SK-N-SH treated with all-trans-retinoic acid at 6 μM for 48 hours (cell line): ENCODE measurements at regions not wholly inside any gene's neighbourhood (a gene's known extent, or its start where the extent isn't known, plus 50 kb on each side); places are given as distances from the start of the nearest gene placed in this dataset.

Experiments
- ATAC-seq: fragments of 200-7000 bp; cut with Tn5 transposase; 3 replicates; pipeline ENCODE4 v1.9.1; 2020; ENCODE audit warnings: mild to moderate bottlenecking, moderate library complexity
- ARNTL ChIP-seq: fragments of 450-650 bp; formaldehyde crosslinking; IDR thresholded peaks from 2 replicates; pipeline ENCODE4 v1.5.0; 2020; ENCODE audit warnings: low read depth, mild to moderate bottlenecking, moderate library complexity, borderline replicate concordance
- BACH2 ChIP-seq: fragments of 250-450 bp; sonication (Bioruptor Pico); IDR thresholded peaks from 2 replicates; pipeline ENCODE4 v1.9.0; 2021; ENCODE audit warnings: mild to moderate bottlenecking, borderline replicate concordance
- CSDC2 ChIP-seq: fragments of 250-450 bp; sonication (Bioruptor Pico); IDR thresholded peaks from 2 replicates; pipeline ENCODE4 v1.5.0; 2020; ENCODE audit warnings: mild to moderate bottlenecking, moderate library complexity
- ESRRG ChIP-seq: fragments of 250-450 bp; sonication (Bioruptor Pico); IDR thresholded peaks from 2 replicates; pipeline ENCODE4 v1.6.1; 2021; ENCODE audit warnings: mild to moderate bottlenecking
- GLIS3 ChIP-seq: fragments of 250-450 bp; sonication (Bioruptor Pico); IDR thresholded peaks from 2 replicates; pipeline ENCODE4 v1.5.0; 2020; ENCODE audit warnings: mild to moderate bottlenecking, moderate library complexity
- ISL1 ChIP-seq: fragments of 250-450 bp; sonication (Bioruptor Pico); IDR thresholded peaks from 2 replicates; pipeline ENCODE4 v2.1.2; 2022; ENCODE audit warnings: mild to moderate bottlenecking, moderate library complexity
- PPARA ChIP-seq: fragments of 250-450 bp; sonication (Bioruptor Pico); IDR thresholded peaks from 2 replicates; pipeline ENCODE4 v1.5.0; 2020; ENCODE audit warnings: mild to moderate bottlenecking, borderline replicate concordance
- RARB ChIP-seq: fragments of 250-450 bp; sonication (Bioruptor Pico); IDR thresholded peaks from 2 replicates; pipeline ENCODE4 v1.8.0; 2021; ENCODE audit warnings: mild to moderate bottlenecking, moderate library complexity
- SNAI2 ChIP-seq: fragments of 250-450 bp; sonication (Bioruptor Pico); IDR thresholded peaks from 2 replicates; pipeline ENCODE4 v1.5.0; 2020; ENCODE audit warnings: mild to moderate bottlenecking, moderate library complexity
- TCF4 ChIP-seq: fragments of 250-450 bp; sonication (Bioruptor Pico); IDR thresholded peaks from 2 replicates; pipeline ENCODE4 v1.8.0; 2021; ENCODE audit warnings: mild to moderate bottlenecking, moderate library complexity, borderline replicate concordance
- TOX ChIP-seq: fragments of 250-450 bp; sonication (Bioruptor Pico); IDR thresholded peaks from 2 replicates; pipeline ENCODE4 v1.8.0; 2021; ENCODE audit warnings: mild to moderate bottlenecking, moderate library complexity, borderline replicate concordance
- ZC3H10 ChIP-seq: fragments of 250-450 bp; sonication (Bioruptor Pico); IDR thresholded peaks from 2 replicates; pipeline ENCODE4 v1.5.1; 2021; ENCODE audit warnings: mild to moderate bottlenecking, moderate library complexity
- ZFP3 ChIP-seq: fragments of 250-450 bp; sonication (Bioruptor Pico); IDR thresholded peaks from 2 replicates; pipeline ENCODE4 v1.5.0; 2020; ENCODE audit warnings: mild to moderate bottlenecking, moderate library complexity
- ZFP30 ChIP-seq: fragments of 450-650 bp; formaldehyde crosslinking; IDR thresholded peaks from 2 replicates; pipeline ENCODE4 v1.5.0; 2022; ENCODE audit warnings: mild to moderate bottlenecking, moderate library complexity
- ZNF565 ChIP-seq: fragments of 450-650 bp; formaldehyde crosslinking; conservative IDR thresholded peaks from 2 replicates; pipeline ENCODE4 v1.5.0; 2020; ENCODE audit warnings: low read depth, mild to moderate bottlenecking, moderate library complexity
- ZNF70 ChIP-seq: fragments of 450-650 bp; formaldehyde crosslinking; IDR thresholded peaks from 2 replicates; pipeline ENCODE4 v1.5.0; 2020; ENCODE audit warnings: mild to moderate bottlenecking, moderate library complexity
- ZNF8 ChIP-seq: fragments of 450-650 bp; formaldehyde crosslinking; IDR thresholded peaks from 2 replicates; pipeline ENCODE4 v1.5.0; 2020; ENCODE audit warnings: mild to moderate bottlenecking, moderate library complexity
- TF ChIP-seq, protein P1 (sequence below): fragments of 250-450 bp; sonication (Bioruptor Pico); IDR thresholded peaks from 2 replicates; pipeline ENCODE4 v1.8.0; 2020; ENCODE audit warnings: mild to moderate bottlenecking, moderate library complexity, borderline replicate concordance
- TF ChIP-seq, protein P2 (sequence below): fragments of 250-450 bp; sonication (Bioruptor Pico); IDR thresholded peaks from 2 replicates; pipeline ENCODE4 v1.5.1; 2021; ENCODE audit warnings: mild to moderate bottlenecking, moderate library complexity
- TF ChIP-seq, protein P3 (sequence below): fragments of 250-450 bp; sonication (Bioruptor Pico); IDR thresholded peaks from 2 replicates; pipeline ENCODE4 v1.8.0; 2021; ENCODE audit warnings: low read depth, mild to moderate bottlenecking, moderate library complexity, borderline replicate concordance
- TF ChIP-seq, protein P4 (sequence below): fragments of 250-450 bp; sonication (Bioruptor Pico); IDR thresholded peaks from 2 replicates; pipeline ENCODE4 v1.5.1; 2020; ENCODE audit warnings: low read depth, mild to moderate bottlenecking, moderate library complexity
- TF ChIP-seq, protein P5 (sequence below): fragments of 250-450 bp; sonication (Bioruptor Pico); IDR thresholded peaks from 2 replicates; pipeline ENCODE4 v1.5.0; 2020; ENCODE audit warnings: mild to moderate bottlenecking, moderate library complexity

DNA sequence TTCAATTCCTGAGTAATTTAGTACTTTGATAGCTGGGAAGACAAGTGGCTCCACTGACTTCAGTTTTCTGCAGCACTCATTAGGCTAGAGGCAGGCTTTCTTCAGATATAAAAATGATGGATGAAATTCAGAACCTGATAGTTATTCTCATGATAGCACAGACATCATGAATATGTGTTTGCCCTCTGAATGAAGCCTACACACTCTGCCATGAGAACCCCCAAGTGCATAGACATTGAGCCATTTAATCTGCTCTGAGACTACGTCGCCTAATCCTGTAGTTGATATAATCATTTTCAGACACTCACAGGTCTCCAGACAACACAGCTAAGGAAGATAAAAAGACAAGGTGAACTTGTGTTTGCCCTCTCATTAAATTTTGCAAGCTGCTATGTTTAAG is 566.1 kb downstream of the AMY1C start (continued):
- TF ChIP-seq, protein P1, sequence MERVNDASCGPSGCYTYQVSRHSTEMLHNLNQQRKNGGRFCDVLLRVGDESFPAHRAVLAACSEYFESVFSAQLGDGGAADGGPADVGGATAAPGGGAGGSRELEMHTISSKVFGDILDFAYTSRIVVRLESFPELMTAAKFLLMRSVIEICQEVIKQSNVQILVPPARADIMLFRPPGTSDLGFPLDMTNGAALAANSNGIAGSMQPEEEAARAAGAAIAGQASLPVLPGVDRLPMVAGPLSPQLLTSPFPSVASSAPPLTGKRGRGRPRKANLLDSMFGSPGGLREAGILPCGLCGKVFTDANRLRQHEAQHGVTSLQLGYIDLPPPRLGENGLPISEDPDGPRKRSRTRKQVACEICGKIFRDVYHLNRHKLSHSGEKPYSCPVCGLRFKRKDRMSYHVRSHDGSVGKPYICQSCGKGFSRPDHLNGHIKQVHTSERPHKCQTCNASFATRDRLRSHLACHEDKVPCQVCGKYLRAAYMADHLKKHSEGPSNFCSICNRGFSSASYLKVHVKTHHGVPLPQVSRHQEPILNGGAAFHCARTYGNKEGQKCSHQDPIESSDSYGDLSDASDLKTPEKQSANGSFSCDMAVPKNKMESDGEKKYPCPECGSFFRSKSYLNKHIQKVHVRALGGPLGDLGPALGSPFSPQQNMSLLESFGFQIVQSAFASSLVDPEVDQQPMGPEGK (CRISPR knock-in tag), result no peak
- no peak for TF ChIP-seq ESRRG (CRISPR knock-in tag)
- no peak for TF ChIP-seq ZNF565
- no peak for TF ChIP-seq BACH2 (CRISPR knock-in tag)
- TF ChIP-seq GLIS3 (CRISPR knock-in tag), result no peak
- no peak for TF ChIP-seq ZFP3 (CRISPR knock-in tag)
- TF ChIP-seq SNAI2 (CRISPR knock-in tag), result no peak
- no peak for TF ChIP-seq PPARA (CRISPR knock-in tag)
- TF ChIP-seq ZNF70 (CRISPR knock-in tag), result no peak
- TF ChIP-seq, protein P2, sequence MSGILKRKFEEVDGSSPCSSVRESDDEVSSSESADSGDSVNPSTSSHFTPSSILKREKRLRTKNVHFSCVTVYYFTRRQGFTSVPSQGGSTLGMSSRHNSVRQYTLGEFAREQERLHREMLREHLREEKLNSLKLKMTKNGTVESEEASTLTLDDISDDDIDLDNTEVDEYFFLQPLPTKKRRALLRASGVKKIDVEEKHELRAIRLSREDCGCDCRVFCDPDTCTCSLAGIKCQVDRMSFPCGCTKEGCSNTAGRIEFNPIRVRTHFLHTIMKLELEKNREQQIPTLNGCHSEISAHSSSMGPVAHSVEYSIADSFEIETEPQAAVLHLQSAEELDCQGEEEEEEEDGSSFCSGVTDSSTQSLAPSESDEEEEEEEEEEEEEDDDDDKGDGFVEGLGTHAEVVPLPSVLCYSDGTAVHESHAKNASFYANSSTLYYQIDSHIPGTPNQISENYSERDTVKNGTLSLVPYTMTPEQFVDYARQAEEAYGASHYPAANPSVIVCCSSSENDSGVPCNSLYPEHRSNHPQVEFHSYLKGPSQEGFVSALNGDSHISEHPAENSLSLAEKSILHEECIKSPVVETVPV, result no peak

DNA sequence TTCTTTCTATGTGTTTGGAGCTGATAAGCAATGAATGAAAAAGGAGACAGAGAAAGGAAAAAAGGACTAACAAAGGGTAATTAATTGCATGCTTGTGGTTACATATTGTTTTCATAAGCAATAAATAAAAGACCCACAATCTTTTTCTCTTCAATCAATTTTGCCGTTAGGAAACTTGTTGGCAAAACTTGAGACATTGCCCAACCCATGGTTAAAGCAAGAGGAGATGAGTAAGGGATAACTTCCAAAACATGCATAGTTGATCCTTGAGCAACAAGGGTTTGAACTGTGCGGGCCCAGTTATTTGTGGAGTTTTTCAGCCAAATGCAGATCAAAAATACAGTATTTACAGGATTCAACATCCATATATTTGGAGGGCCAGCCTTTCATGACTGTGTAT is 572.4 kb downstream of the AMY1C start:
- no peak for TF ChIP-seq ZNF8 (CRISPR knock-in tag)
- TF ChIP-seq TOX (CRISPR knock-in tag), result no peak
- TF ChIP-seq, protein P3, sequence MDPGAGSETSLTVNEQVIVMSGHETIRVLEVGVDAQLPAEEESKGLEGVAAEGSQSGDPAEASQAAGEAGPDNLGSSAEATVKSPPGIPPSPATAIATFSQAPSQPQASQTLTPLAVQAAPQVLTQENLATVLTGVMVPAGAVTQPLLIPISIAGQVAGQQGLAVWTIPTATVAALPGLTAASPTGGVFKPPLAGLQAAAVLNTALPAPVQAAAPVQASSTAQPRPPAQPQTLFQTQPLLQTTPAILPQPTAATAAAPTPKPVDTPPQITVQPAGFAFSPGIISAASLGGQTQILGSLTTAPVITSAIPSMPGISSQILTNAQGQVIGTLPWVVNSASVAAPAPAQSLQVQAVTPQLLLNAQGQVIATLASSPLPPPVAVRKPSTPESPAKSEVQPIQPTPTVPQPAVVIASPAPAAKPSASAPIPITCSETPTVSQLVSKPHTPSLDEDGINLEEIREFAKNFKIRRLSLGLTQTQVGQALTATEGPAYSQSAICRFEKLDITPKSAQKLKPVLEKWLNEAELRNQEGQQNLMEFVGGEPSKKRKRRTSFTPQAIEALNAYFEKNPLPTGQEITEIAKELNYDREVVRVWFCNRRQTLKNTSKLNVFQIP, result no peak
- no peak for TF ChIP-seq ZNF565
- TF ChIP-seq SNAI2 (CRISPR knock-in tag), result no peak
- no peak for TF ChIP-seq ZFP30 (CRISPR knock-in tag)
- TF ChIP-seq ZC3H10 (CRISPR knock-in tag), result no peak
- TF ChIP-seq CSDC2 (CRISPR knock-in tag), result no peak
- no peak for TF ChIP-seq ZFP3 (CRISPR knock-in tag)
- no peak for TF ChIP-seq BACH2 (CRISPR knock-in tag)
- no peak for TF ChIP-seq TCF4 (CRISPR knock-in tag)
- TF ChIP-seq, protein P4, sequence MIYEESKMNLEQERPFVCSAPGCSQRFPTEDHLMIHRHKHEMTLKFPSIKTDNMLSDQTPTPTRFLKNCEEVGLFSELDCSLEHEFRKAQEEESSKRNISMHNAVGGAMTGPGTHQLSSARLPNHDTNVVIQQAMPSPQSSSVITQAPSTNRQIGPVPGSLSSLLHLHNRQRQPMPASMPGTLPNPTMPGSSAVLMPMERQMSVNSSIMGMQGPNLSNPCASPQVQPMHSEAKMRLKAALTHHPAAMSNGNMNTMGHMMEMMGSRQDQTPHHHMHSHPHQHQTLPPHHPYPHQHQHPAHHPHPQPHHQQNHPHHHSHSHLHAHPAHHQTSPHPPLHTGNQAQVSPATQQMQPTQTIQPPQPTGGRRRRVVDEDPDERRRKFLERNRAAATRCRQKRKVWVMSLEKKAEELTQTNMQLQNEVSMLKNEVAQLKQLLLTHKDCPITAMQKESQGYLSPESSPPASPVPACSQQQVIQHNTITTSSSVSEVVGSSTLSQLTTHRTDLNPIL (CRISPR knock-in tag), result no peak
- TF ChIP-seq ZNF70 (CRISPR knock-in tag), result no peak
- TF ChIP-seq RARB (CRISPR knock-in tag), result no peak
- TF ChIP-seq, protein P5, sequence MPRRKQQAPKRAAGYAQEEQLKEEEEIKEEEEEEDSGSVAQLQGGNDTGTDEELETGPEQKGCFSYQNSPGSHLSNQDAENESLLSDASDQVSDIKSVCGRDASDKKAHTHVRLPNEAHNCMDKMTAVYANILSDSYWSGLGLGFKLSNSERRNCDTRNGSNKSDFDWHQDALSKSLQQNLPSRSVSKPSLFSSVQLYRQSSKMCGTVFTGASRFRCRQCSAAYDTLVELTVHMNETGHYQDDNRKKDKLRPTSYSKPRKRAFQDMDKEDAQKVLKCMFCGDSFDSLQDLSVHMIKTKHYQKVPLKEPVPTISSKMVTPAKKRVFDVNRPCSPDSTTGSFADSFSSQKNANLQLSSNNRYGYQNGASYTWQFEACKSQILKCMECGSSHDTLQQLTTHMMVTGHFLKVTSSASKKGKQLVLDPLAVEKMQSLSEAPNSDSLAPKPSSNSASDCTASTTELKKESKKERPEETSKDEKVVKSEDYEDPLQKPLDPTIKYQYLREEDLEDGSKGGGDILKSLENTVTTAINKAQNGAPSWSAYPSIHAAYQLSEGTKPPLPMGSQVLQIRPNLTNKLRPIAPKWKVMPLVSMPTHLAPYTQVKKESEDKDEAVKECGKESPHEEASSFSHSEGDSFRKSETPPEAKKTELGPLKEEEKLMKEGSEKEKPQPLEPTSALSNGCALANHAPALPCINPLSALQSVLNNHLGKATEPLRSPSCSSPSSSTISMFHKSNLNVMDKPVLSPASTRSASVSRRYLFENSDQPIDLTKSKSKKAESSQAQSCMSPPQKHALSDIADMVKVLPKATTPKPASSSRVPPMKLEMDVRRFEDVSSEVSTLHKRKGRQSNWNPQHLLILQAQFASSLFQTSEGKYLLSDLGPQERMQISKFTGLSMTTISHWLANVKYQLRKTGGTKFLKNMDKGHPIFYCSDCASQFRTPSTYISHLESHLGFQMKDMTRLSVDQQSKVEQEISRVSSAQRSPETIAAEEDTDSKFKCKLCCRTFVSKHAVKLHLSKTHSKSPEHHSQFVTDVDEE, result no peak
- no peak for TF ChIP-seq PPARA (CRISPR knock-in tag)
- no peak for TF ChIP-seq ISL1 (CRISPR knock-in tag)
- no peak for ATAC-seq

DNA sequence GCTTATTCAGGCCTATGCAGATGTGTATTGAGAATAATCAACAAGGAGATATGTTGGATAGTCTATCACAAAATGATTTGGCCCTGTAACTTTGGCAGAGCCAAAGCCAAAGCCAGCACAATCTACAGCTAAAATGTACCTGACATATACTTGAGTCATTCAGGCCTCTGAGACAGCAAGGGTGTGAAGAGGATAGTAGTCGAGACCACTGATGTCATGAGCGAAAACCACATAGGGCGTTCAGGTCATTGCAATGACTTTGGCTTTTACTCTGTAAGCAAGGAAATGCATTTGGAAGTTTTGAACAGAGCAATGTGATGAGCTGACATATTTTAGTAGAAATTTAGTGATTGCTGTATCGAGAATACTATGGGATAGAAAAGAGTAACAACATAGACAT is 579.6 kb downstream of the AMY1C start:
- TF ChIP-seq BACH2 (CRISPR knock-in tag) (no peak), ZFP3 (CRISPR knock-in tag) (no peak), ESRRG (CRISPR knock-in tag) (no peak), CSDC2 (CRISPR knock-in tag) (no peak), ZC3H10 (CRISPR knock-in tag) (no peak), TCF4 (CRISPR knock-in tag) (no peak), SNAI2 (CRISPR knock-in tag) (no peak), PPARA (CRISPR knock-in tag) (no peak), GLIS3 (CRISPR knock-in tag) (no peak), ZNF70 (CRISPR knock-in tag) (no peak), ARNTL (CRISPR knock-in tag) (no peak)
- TF ChIP-seq, protein P2, result no peak
- TF ChIP-seq, protein P4 (CRISPR knock-in tag), result no peak
- TF ChIP-seq, protein P1 (CRISPR knock-in tag), result no peak
- ATAC-seq, result no peak
